GM21619 (cell line): ENCODE measurements at regions not wholly inside any gene's neighbourhood (a gene's known extent, or its start where the extent isn't known, plus 50 kb on each side); places are given as distances from the start of the nearest gene placed in this dataset.
"Not testable (repeated sequence)": the region's sequence is repeated elsewhere in the genome, so short reads cannot be mapped to it uniquely, and the experiment has no call there.

Experiments used
- ATAC-seq: cut with Tn5 transposase; IDR thresholded peaks from one replicate; pipeline ENCODE4 v1.9.1; 2021; ENCODE audit not compliant: unreplicated experiment

GRCh38 chr6:74733830-74734620, 471.8 kb downstream of the COL12A1 start:
- ATAC-seq: no peak

GRCh38 chr6:74731931-74732330, 473.9 kb downstream of the COL12A1 start:
- ATAC-seq: no peak

GRCh38 chr6:74731204-74731603, 474.6 kb downstream of the COL12A1 start:
- no peak for ATAC-seq

GRCh38 chr6:74720923-74721322, 484.9 kb downstream of the COL12A1 start:
- ATAC-seq: no peak

GRCh38 chr6:74717591-74717990, 488.3 kb downstream of the COL12A1 start:
- ATAC-seq: no peak

- no peak for ATAC-seq
Measured at GRCh38 chr6:74715355-74716085, 490.3 kb downstream of the COL12A1 start.

GRCh38 chr6:74713941-74714340, 491.9 kb downstream of the COL12A1 start:
- ATAC-seq: no peak

- no peak for ATAC-seq
Measured at GRCh38 chr6:74705451-74705850, 500.4 kb downstream of the COL12A1 start.

- ATAC-seq: not testable (repeated sequence)
Measured at GRCh38 chr6:74704540-74704939, 501.3 kb downstream of the COL12A1 start.

GRCh38 chr6:74690365-74690764, 515.5 kb downstream of the COL12A1 start:
- no peak for ATAC-seq

- ATAC-seq: no peak
Measured at GRCh38 chr6:74689601-74690000, 516.3 kb downstream of the COL12A1 start.

GRCh38 chr6:74677463-74677862, 528.4 kb downstream of the COL12A1 start:
- ATAC-seq: no peak

- ATAC-seq: no peak
Measured at GRCh38 chr6:74676906-74677305, 528.9 kb downstream of the COL12A1 start.

- no peak for ATAC-seq
Measured at GRCh38 chr6:74674377-74674776, 531.5 kb downstream of the COL12A1 start.

- ATAC-seq: no peak
Measured at GRCh38 chr6:74671558-74672025, 534.3 kb downstream of the COL12A1 start.

- no peak for ATAC-seq
Measured at GRCh38 chr6:74658391-74658790, 547.5 kb downstream of the COL12A1 start.

GRCh38 chr6:74657931-74658330, 547.9 kb downstream of the COL12A1 start:
- no peak for ATAC-seq

GRCh38 chr6:74657011-74657410, 548.8 kb downstream of the COL12A1 start:
- no peak for ATAC-seq

- ATAC-seq: no peak
Measured at GRCh38 chr6:74656453-74656852, 549.4 kb downstream of the COL12A1 start.

GRCh38 chr6:74654296-74654695, 551.6 kb downstream of the COL12A1 start:
- ATAC-seq: no peak

GRCh38 chr6:74651948-74652842, 553.7 kb downstream of the COL12A1 start:
- no peak for ATAC-seq
